GM21447 (cell line): ENCODE measurements at regions not wholly inside any gene's neighbourhood (a gene's known extent, or its start where the extent isn't known, plus 50 kb on each side); places are given as distances from the start of the nearest gene placed in this dataset.

ENCODE experiments used
- ATAC-seq: cut with Tn5 transposase; IDR thresholded peaks from one replicate; pipeline ENCODE4 v1.9.1; 2021; ENCODE audit not compliant: unreplicated experiment

GRCh38 chr2:120879431-120880295, 144.0 kb downstream of the GLI2 start:
- no peak for ATAC-seq

- ATAC-seq = no peak
Observed at GRCh38 chr2:120880381-120880780, 144.7 kb downstream of the GLI2 start.

GRCh38 chr2:120881981-120882788, 146.5 kb downstream of the GLI2 start:
- no peak for ATAC-seq

GRCh38 chr2:120883607-120884440, 148.2 kb downstream of the GLI2 start:
- no peak for ATAC-seq

- no peak for ATAC-seq
Observed at GRCh38 chr2:120884472-120885290, 149.0 kb downstream of the GLI2 start.

- ATAC-seq = no peak
Observed at GRCh38 chr2:120885321-120885720, 149.7 kb downstream of the GLI2 start.

- ATAC-seq = no peak
Observed at GRCh38 chr2:120885749-120886148, 150.1 kb downstream of the GLI2 start.

- ATAC-seq = no peak
Observed at GRCh38 chr2:120886534-120887319, 151.1 kb downstream of the GLI2 start.

GRCh38 chr2:120887320-120887697, 151.6 kb downstream of the GLI2 start:
- no peak for ATAC-seq

- ATAC-seq = no peak
Observed at GRCh38 chr2:120887741-120888231, 152.1 kb downstream of the GLI2 start.

- no peak for ATAC-seq
Observed at GRCh38 chr2:120888851-120889250, 153.2 kb downstream of the GLI2 start.

GRCh38 chr2:120889936-120890335, 154.3 kb downstream of the GLI2 start:
- ATAC-seq = no peak

GRCh38 chr2:120890566-120891360, 155.1 kb downstream of the GLI2 start:
- ATAC-seq = no peak

GRCh38 chr2:120892271-120892966, 156.8 kb downstream of the GLI2 start:
- ATAC-seq = no peak

- ATAC-seq = no peak
Observed at GRCh38 chr2:120892967-120893667, 157.4 kb downstream of the GLI2 start.

- ATAC-seq = no peak
Observed at GRCh38 chr2:120893811-120894584, 158.3 kb downstream of the GLI2 start.

- no peak for ATAC-seq
Observed at GRCh38 chr2:120894966-120895365, 159.3 kb downstream of the GLI2 start.
